ENCODE measurements at regions not wholly inside any gene's neighbourhood (a gene's known extent, or its start where the extent isn't known, plus 50 kb on each side); places are given as distances from the start of the nearest gene placed in this dataset.
A peak's percentile ranks its signal among the peaks of the same experiment; 100 is the strongest.

DNA sequence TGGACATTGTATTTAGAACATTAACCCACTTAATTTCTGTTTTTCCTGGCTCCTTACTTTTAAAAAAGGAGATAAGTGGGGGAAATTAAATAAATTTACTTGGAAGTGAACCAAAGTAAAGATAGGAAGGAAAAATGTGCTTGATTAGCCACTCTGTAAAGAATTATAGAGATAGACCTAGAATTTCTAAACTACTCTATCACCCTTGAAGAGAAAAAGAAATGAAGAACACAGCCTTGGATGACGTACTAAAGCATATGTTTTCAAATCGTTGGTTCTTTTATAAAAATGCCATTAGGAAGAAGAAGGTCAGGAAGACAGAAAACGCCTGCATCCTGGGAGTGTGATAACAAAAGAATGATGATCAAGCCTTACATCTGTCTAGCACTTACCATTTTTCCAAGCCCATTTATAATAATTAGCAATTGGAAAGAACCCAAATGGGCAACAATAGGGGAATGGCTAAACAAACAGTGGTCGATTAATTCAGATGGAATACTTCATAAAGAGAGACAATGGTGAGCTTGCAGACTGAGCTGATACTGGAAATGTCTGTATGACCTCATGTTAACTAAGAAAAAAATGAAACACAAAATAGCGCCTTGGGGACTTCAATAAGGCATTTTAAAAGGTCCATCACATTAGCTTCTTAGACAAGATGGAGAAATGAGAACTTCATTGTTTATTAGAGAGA, 81.0 kb upstream of the LRRC55 start:
- DNase-seq (ENCODE audit: low read depth in 4 of 4, low spot score in 1 of 4): no peak

DNA sequence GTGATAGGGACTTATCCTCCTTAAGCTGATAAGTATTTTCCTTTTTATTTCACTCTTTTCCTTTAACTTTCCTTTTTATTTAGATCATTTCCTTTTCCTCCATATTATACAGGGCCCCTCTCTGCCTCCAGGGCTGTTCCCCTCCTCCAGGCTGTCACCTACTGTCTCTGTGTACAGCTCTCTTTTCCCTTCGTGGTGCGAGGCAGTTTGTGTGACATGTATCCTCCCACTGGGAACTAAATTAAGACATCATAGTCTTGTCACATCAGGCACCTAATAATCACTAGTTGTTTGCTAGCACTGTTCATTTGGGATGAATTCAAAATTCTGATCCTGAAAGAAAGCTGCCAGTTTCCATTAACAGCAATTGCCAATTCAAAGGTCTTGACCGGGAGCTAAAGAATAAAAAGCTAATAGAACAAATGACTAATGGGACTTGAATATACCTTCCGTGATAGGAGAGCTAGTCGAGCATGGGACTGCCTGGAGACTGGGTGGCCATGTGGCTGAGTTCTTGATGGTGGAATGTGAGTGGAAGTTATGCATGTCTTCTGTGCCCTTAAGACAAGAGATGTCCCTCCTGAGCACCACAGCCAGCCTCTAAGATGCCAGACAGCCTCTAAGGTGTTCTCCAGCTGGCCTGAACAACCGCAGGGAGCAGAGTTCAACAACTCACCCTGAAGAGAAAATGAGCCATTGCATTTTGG, 77.7 kb upstream of the LRRC55 start:
- DNase-seq (ENCODE audit: low read depth in 4 of 4, low spot score in 1 of 4): no peak

DNA sequence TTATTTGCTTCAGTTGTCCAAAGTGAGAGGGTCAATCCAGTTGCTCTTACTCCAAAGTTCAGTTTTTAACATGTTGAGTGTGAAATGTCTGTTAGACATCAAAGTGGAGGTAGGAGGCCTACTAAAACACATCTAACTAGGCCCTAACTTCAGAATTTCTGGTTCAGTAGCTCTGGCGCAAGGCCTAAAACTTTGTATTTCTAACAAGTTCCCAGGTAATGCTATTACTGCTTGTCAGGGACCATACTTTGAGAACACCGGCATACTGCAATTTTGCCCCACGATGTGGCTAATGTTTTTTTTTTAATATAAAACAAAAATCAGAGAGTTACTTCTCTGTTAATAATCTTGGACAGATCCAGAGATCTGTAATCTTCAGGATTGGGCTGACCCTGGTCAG, 72.4 kb upstream of the LRRC55 start:
- DNase-seq (ENCODE audit: low read depth in 4 of 4, low spot score in 1 of 4): no peak

DNA sequence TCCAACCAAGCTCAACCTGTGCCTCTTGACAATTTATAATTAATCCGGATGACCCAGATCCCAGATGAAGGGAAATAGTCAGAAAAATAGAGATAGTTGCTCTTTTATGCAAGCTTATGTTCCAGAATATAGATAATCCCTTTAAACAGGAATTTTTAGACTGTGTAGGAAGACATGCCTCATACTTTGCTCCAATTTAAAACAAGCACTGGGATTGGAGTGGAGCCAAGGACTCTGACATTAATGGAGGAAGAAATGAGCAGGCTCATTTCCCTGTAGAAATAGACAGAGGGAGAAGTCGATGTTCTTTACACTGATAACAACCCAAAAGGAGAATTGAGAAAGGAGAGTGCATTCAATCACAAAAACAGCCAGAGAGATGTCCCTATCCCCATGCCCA, 70.1 kb upstream of the LRRC55 start:
- DNase-seq (ENCODE audit: low read depth in 4 of 4, low spot score in 1 of 4): no peak

DNA sequence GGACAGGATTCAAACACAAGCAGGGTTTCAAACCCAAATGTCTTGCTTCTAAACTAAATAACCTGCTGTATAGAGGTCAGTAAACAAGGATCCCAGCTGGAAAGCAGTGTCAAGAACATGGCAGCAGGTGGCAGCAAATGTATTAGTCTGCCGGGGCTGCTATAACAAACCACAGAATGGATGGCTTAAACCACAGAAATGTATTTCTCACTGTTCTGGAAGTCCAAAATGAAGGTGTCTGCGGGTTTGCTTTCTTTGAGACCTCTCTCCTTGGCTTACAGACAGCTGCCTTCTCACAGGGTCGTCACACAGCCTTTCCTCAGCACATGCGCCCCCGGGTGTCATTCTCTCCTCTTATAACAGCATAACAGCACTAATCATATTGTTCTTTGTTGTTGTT, 65.1 kb upstream of the LRRC55 start:
- DNase-seq (ENCODE audit: low read depth in 4 of 4, low spot score in 1 of 4): peak in 1 of 4 experiments; percentile 1

DNA sequence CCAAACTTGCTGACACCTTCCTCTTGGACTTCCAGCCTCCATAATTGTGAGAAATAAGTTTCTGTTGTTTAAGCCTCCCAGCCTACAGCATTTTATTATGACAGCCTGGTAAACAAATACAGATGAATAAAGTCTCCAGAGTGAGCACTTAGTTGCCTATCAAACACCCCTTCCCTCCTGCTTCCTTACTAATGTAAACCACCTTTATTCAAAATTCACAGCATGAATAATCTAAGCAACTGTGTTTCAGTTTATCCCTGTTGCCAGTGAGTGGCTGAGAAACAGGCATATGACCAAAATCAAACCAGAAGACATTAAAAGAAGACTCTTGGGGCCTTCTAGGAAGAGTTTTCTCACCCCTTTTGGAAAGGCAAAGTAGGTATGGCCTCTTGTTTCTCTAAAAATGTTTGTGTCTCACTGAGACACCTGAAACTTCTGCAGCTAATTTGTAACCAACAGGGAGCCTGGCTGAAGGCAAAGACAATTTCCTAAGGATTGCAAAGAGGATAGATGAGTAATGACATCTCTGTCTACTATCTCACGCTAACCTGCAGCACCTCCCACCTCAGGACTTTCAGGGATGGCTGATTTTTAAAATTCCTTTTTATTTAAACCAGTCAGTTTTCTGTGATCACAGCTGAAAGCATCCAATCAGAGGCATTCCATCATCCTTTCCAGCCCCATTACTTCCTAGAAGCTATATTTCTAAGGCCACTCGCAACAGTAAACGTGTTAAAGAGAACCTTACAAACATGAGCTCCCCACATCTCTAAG, 61.4 kb upstream of the LRRC55 start:
- DNase-seq (ENCODE audit: low read depth in 4 of 4, low spot score in 1 of 4): no peak

DNA sequence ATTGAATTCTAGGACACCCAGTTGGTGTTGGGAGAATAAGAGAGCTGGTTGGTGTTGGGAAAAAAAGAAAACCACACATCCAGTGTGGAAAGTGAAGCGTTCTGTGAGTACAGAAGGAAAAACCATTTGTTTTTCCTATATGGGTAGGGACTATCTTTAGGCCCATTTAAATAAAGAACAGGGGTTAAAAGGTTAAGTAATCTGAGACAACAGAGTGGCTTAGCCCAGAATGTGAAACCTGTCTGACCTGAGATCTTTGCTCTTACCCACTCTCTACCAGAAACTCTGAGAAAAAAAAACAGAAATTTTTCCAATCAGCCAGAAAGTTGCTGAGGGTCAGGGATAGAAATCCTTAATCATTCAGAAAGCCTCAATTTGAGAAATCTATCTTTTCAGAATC, 59.8 kb upstream of the LRRC55 start:
- no peak for DNase-seq (ENCODE audit: low read depth in 4 of 4, low spot score in 1 of 4)

DNA sequence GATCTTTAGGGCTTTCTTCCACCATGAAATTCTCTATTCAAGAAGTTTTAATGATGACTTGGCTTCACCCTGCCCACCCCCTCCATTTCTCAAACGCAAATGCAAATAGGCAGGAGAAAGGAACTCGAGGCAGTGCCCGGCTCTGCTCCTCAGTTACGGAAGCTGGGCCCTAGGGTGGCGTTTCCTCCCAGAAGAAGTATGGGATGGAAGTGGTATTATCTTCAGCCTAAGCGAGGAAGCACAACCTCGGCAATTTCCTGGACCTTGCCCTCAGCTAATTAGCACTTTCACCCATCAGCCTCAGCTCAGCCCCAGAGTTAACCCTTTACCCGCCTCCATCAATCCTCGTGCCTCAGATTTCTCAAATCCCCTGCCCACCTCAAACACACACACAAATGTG, 58.2 kb upstream of the LRRC55 start:
- no peak for DNase-seq (ENCODE audit: low read depth in 4 of 4, low spot score in 1 of 4)

DNA sequence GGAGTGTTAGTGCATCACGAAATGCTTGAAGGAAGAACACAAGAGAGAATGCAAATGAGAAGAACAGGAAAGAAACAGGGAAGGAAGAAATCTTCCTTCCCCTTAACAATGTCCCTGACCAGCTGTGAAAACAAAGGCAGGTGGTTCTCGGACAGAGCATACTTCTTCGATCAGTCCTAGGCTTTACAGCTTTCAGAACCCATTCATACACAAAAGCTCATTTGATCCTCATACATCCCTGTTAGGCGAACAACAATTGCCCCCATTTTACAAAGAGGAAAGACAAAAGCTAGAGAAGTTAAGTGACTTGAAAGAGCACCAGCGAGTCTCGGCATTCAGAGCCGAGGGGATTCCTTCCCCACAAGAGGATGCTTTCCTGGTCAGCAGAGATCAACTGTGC, 57.2 kb upstream of the LRRC55 start:
- DNase-seq (ENCODE audit: low read depth in 4 of 4, low spot score in 1 of 4): no peak

DNA sequence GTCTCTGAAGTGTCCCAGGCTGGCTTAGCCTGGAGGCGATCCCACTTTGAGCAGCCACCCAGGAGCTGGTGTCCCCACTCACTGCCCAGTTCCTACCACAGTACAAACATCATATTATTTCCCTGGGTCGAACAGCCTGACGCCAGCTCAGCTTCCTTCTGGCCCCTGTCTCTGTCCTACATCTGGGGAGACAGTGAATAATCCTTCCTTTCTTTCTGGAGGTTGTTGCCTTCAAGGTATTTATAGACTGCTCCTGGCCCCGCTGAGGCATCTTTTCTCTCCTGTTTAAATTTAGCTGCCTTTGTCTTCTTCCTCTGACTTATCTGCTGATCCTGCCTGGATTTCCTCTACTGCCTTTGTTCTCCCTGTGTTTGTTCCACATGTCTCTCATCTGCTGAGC, 56.8 kb upstream of the LRRC55 start:
- no peak for DNase-seq (ENCODE audit: low read depth in 4 of 4, low spot score in 1 of 4)

DNA sequence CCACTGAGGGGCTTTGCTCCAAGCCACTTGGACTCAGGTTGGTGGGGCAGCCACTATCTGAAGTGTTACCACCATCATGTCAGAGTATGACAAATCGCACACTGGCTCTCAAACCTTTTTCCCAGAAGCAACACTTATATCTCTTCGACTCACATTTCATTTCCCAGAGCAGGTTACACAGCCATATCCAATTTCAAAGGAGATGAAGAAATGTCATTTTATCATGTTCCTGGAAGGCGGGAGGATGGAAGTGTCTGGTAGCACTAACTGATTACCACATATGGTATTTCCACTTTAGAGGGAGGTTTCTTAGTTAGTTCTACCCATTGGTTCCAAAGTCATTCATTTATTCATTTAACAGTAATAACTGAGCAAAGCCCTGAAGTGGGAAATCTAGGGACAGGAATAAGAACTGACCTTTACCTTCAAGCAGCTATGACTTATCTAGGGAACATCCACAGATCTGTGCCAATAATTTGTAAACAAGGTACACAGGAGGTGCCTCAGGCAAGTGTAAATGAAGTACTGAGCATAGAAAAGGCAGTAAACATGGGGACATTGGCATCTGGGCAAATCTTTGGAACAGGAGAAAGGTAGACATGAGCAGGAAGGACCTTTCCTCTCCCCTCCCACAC, 54.9 kb upstream of the LRRC55 start:
- DNase-seq (ENCODE audit: low read depth in 4 of 4, low spot score in 1 of 4): no peak

DNA sequence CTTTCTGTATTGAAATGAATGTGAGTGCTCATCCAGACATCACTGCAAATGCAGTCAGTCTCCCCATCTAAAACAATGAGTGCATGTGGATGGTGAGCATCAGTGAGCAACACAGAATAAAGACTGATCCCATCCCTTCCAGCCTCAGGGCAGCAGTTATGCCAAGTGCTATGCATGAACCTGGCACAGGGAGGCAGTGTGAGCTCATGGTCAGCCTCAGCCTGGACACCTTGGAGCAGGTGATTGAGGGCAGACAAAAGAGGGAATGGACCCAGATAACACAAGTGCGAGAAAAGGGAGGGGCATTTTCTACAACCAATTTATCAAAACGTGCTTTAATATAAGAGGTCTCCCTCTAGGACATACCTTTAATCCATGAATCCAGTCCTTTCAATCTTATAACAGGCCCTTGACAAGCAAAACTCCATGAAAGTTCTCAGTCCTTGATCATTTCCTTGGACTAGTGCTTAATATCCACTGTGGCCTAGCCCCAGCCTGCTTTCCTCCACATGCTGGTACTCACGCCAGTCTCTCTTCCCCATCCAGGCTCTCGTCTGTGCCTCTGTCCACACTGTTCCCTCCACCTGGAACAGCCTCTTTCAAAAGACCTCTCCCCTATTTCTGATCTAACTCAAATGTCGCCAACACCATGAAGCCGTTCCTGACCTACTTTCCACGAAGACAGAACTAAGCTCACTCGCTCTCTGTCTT, 50.5 kb upstream of the LRRC55 start:
- DNase-seq (ENCODE audit: low read depth in 4 of 4, low spot score in 1 of 4): no peak
